DMS153 (cell line): ENCODE measurements at regions not wholly inside any gene's neighbourhood (a gene's known extent, or its start where the extent isn't known, plus 50 kb on each side); places are given as distances from the start of the nearest gene placed in this dataset.

Experiments used
- DNase-seq: peaks from one replicate; lab custom pipeline; 2025; lab: John Stamatoyannopoulos, UW

GRCh38 chr11:33412241-33412640 lies 155.1 kb downstream of the HIPK3 start:
- DNase-seq: no peak

GRCh38 chr11:33411751-33412150 lies 154.6 kb downstream of the HIPK3 start:
- no peak for DNase-seq

GRCh38 chr11:33410086-33410765 lies 153.0 kb downstream of the HIPK3 start:
- no peak for DNase-seq
